Smooth muscle cell (in vitro differentiated cells): ENCODE measurements at regions not wholly inside any gene's neighbourhood (a gene's known extent, or its start where the extent isn't known, plus 50 kb on each side); places are given as distances from the start of the nearest gene placed in this dataset.

ENCODE experiments used
- DNase-seq: peaks from one replicate; lab custom pipeline; 2025; ENCODE audit not compliant: unreplicated experiment; lab: John Stamatoyannopoulos, UW
- H2AFZ ChIP-seq: fragments of 200-600 bp; sonication (generic); 2 replicates; pipeline ENCODE4 v1.6.0; 2016; ENCODE audit warnings: antibody characterized with exemption, low read depth, mild to moderate bottlenecking
- H3F3A ChIP-seq: fragments of 200-600 bp; sonication (generic); 2 replicates; pipeline ENCODE4 v1.6.0; 2017; ENCODE audit warnings: antibody characterized with exemption, low read depth
- H3K27ac ChIP-seq: fragments of 200-600 bp; sonication (generic); 2 replicates; pipeline ENCODE4 v1.5.1; 2016; ENCODE audit warnings: low read depth, mild to moderate bottlenecking
- H3K27me3 ChIP-seq: fragments of 200-600 bp; sonication (generic); 2 replicates; pipeline ENCODE4 v1.6.1; 2016; ENCODE audit warnings: low read depth, mild to moderate bottlenecking
- H3K36me3 ChIP-seq: fragments of 200-600 bp; sonication (generic); 2 replicates; pipeline ENCODE4 v1.5.1; 2016; ENCODE audit warnings: low read depth
- H3K4me1 ChIP-seq: fragments of 200-600 bp; sonication (generic); 2 replicates; pipeline ENCODE4 v1.5.1; 2016; ENCODE audit warnings: low read depth
- H3K4me2 ChIP-seq: fragments of 200-600 bp; sonication (generic); 2 replicates; pipeline ENCODE4 v1.6.0; 2016; ENCODE audit warnings: mild to moderate bottlenecking
- H3K4me3 ChIP-seq: fragments of 200-600 bp; sonication (generic); 2 replicates; pipeline ENCODE4 v1.5.1; 2016; ENCODE audit warnings: mild to moderate bottlenecking
- H3K79me2 ChIP-seq: fragments of 200-600 bp; sonication (generic); 2 replicates; pipeline ENCODE4 v1.6.0; 2016; ENCODE audit warnings: low read depth, mild to moderate bottlenecking
- H3K9ac ChIP-seq: fragments of 200-600 bp; sonication (generic); 2 replicates; pipeline ENCODE4 v1.6.0; 2016; ENCODE audit warnings: low read depth
- H3K9me3 ChIP-seq: fragments of 200-600 bp; sonication (generic); replicated peaks from 2 replicates; pipeline ENCODE4 v1.5.1; 2016; ENCODE audit warnings: low read depth
- H4K20me1 ChIP-seq: fragments of 200-600 bp; sonication (generic); 2 replicates; pipeline ENCODE4 v1.6.0; 2016; ENCODE audit warnings: low read depth
- WGBS: methylation state at CpG from one replicate; pipeline ENCODE4 v1.1.7; 2016; ENCODE audit warnings: low lambda C conversion rate; 5-methylcytosine and 5-hydroxymethylcytosine counted together
- TF ChIP-seq, protein P1 (sequence below): fragments of 200-600 bp; sonication (generic); IDR thresholded peaks from 2 replicates; pipeline ENCODE4 v1.5.1; 2017; ENCODE audit warnings: borderline replicate concordance, mild to moderate bottlenecking, antibody characterized with exemption; ENCODE audit not compliant: insufficient read depth, poor library complexity, severe bottlenecking

GRCh38 chr20:21033817-21034216 is 72.3 kb downstream of the LINC00237 start:
- TF ChIP-seq, protein P1, sequence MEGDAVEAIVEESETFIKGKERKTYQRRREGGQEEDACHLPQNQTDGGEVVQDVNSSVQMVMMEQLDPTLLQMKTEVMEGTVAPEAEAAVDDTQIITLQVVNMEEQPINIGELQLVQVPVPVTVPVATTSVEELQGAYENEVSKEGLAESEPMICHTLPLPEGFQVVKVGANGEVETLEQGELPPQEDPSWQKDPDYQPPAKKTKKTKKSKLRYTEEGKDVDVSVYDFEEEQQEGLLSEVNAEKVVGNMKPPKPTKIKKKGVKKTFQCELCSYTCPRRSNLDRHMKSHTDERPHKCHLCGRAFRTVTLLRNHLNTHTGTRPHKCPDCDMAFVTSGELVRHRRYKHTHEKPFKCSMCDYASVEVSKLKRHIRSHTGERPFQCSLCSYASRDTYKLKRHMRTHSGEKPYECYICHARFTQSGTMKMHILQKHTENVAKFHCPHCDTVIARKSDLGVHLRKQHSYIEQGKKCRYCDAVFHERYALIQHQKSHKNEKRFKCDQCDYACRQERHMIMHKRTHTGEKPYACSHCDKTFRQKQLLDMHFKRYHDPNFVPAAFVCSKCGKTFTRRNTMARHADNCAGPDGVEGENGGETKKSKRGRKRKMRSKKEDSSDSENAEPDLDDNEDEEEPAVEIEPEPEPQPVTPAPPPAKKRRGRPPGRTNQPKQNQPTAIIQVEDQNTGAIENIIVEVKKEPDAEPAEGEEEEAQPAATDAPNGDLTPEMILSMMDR, result no peak
- H3K9ac ChIP-seq, result no peak overlapping the region
- no peak overlapping the region for H3K4me3 ChIP-seq
- no peaks in the 10 kb centered on the region for H4K20me1 ChIP-seq
- no peaks in the 10 kb centered on the region for H3K27me3 ChIP-seq
- no peaks in the 10 kb centered on the region for H3K9me3 ChIP-seq
- no peaks in the 10 kb centered on the region for H3F3A ChIP-seq
- no peak for DNase-seq
- H3K36me3 ChIP-seq, result no peaks in the 10 kb centered on the region
- H3K4me1 ChIP-seq, result peaks cover 6% of the 10 kb centered on the region
- H3K4me2 ChIP-seq, result no peak overlapping the region
- 76% methylated on average over 9 of the region's 9 CpGs for WGBS
- no peak overlapping the region for H3K27ac ChIP-seq
- no peak overlapping the region for H2AFZ ChIP-seq
- no peaks in the 10 kb centered on the region for H3K79me2 ChIP-seq

DNA sequence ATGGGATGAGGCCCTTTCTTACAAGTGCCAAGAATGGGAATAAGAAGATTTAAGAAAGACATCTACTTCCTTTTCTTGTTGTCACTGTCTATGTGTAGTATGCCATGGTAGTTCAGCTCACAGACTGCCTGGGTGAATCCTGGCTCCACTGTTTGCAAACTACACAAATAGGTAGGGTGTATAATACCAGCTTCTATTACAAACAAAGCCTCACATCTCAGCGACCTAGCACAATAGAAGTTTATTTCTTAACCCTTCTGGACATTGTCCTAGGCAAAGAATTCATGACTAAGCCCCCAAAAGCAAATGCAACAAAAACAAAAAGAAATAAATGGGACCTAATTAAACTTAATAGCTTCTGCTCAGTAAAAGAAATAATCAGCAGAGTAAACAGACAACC is 74.5 kb downstream of the LINC00237 start:
- no peak overlapping the region for H3K27ac ChIP-seq
- DNase-seq, result no peak
- TF ChIP-seq, protein P1, result no peak
- H3K79me2 ChIP-seq, result no peaks in the 10 kb centered on the region
- no peak overlapping the region for H3K4me3 ChIP-seq
- no peak overlapping the region for H3K4me2 ChIP-seq
- no peaks in the 10 kb centered on the region for H3K9me3 ChIP-seq
- no peaks in the 10 kb centered on the region for H3K36me3 ChIP-seq
- 65% methylated on average over 1 of the region's 1 CpG for WGBS
- no peaks in the 10 kb centered on the region for H3F3A ChIP-seq
- H3K27me3 ChIP-seq, result no peaks in the 10 kb centered on the region
- no peaks in the 10 kb centered on the region for H4K20me1 ChIP-seq
- no peak overlapping the region for H3K9ac ChIP-seq
- peaks cover 11% of the 10 kb centered on the region for H3K4me1 ChIP-seq
- no peak overlapping the region for H2AFZ ChIP-seq

DNA sequence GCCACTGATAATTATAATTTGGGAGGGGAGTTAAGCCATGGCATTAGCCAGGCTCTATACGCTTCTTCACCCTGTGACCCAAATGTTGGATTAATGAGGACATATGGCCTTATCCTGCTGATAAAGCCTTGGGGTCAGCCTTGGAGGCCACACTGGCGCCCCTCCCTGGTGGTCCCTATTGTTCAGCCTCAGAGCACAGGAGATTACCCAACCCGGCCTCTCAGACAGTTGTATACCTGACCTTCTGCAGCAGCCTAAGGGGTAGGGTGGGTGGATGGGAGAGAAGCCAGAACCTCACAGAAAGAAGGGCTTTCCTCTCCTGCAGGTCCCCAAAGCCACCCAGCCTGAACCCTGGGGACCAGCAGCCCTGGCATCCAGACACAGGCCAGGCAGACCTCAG is 76.8 kb downstream of the LINC00237 start:
- Histone ChIP-seq H3F3A (no peaks in the 10 kb centered on the region), H3K4me3 (no peak overlapping the region), H2AFZ (no peak overlapping the region), H3K27me3 (no peaks in the 10 kb centered on the region), H4K20me1 (no peaks in the 10 kb centered on the region), H3K4me1 (peaks cover 11% of the 10 kb centered on the region), H3K36me3 (no peaks in the 10 kb centered on the region), H3K9ac (no peak overlapping the region), H3K9me3 (no peaks in the 10 kb centered on the region), H3K4me2 (no peak overlapping the region), H3K79me2 (no peaks in the 10 kb centered on the region), H3K27ac (no peak overlapping the region)
- no peak for DNase-seq
- TF ChIP-seq, protein P1, result no peak
- 93% methylated on average over 3 of the region's 3 CpGs for WGBS

- 84% methylated on average over 4 of the region's 4 CpGs for WGBS
- TF ChIP-seq, protein P1, result no peak
- Histone ChIP-seq H3K36me3 (no peaks in the 10 kb centered on the region), H3K27me3 (no peaks in the 10 kb centered on the region), H3K9me3 (no peaks in the 10 kb centered on the region), H2AFZ (no peak overlapping the region), H3K27ac (no peak overlapping the region), H3K4me3 (no peak overlapping the region), H3K4me2 (no peak overlapping the region), H3F3A (no peaks in the 10 kb centered on the region), H3K4me1 (peaks cover 11% of the 10 kb centered on the region), H3K9ac (no peak overlapping the region), H3K79me2 (no peaks in the 10 kb centered on the region), H4K20me1 (no peaks in the 10 kb centered on the region)
- no peak for DNase-seq
Observed at GRCh38 chr20:21028921-21029320, 77.2 kb downstream of the LINC00237 start.
